ENCODE measurements at regions not wholly inside any gene's neighbourhood (a gene's known extent, or its start where the extent isn't known, plus 50 kb on each side); places are given as distances from the start of the nearest gene placed in this dataset.

GRCh38 chr2:16522031-16522831 lies 143.4 kb downstream of the CYRIA start:
- Histone ChIP-seq H3K27ac (no peak overlapping the region), H3K36me3 (no peaks in the 10 kb centered on the region), H3K4me1 (no peaks in the 10 kb centered on the region), H3K9me3 (no peaks in the 10 kb centered on the region), H3K27me3 (replicated peaks in 1 of 7) (peaks cover 0 to 23% (median 0%) of the 10 kb centered on the region in 7 donors), H3K4me3 (no peak overlapping the region)
- no peak for DNase-seq
- TF ChIP-seq POLR2AphosphoS5 (IDR thresholded peaks at IDR 0.05) (no peak), CTCF (IDR thresholded peaks at IDR 0.05 in 8 of 11, conservative IDR thresholded peaks at IDR 0.05 in 3 of 11) (no peak), POLR2A (IDR thresholded peaks at IDR 0.05) (no peak)
- 74 to 86% (median 80%) methylated on average over 13 of the region's 13 CpGs for WGBS, 5 donors
- intact Hi-C loops (cut with DNase I; ENCODE audit: low total_unique reads), result no loop called here

- TF ChIP-seq CTCF (IDR thresholded peaks at IDR 0.05 in 8 of 11, conservative IDR thresholded peaks at IDR 0.05 in 3 of 11) (no peak), POLR2AphosphoS5 (IDR thresholded peaks at IDR 0.05) (no peak), POLR2A (IDR thresholded peaks at IDR 0.05) (no peak)
- H3K4me1 ChIP-seq, result no peaks in the 10 kb centered on the region
- no peak overlapping the region for H3K27ac ChIP-seq
- H3K9me3 ChIP-seq, result no peaks in the 10 kb centered on the region
- no peak overlapping the region for H3K4me3 ChIP-seq
- H3K27me3 ChIP-seq (replicated peaks in 1 of 7), result peaks cover 0 to 21% (median 0%) of the 10 kb centered on the region in 7 donors
- intact Hi-C loops (cut with DNase I; ENCODE audit: low total_unique reads), result no loop called here
- no peak for DNase-seq
- H3K36me3 ChIP-seq, result no peaks in the 10 kb centered on the region
- 0 to 33% (median 0%) methylated on average over 1 of the region's 1 CpG for WGBS, 5 donors
These were observed 144.7 kb downstream of the CYRIA start for GRCh38 chr2:16520891-16521290.

- TF ChIP-seq POLR2A (IDR thresholded peaks at IDR 0.05) (no peak), CTCF (IDR thresholded peaks at IDR 0.05 in 8 of 11, conservative IDR thresholded peaks at IDR 0.05 in 3 of 11) (no peak), POLR2AphosphoS5 (IDR thresholded peaks at IDR 0.05) (no peak)
- Histone ChIP-seq H3K36me3 (no peaks in the 10 kb centered on the region), H3K4me1 (no peaks in the 10 kb centered on the region), H3K9me3 (no peaks in the 10 kb centered on the region), H3K27ac (no peak overlapping the region), H3K4me3 (no peak overlapping the region), H3K27me3 (replicated peaks in 1 of 7) (peaks cover 0 to 30% (median 0%) of the 10 kb centered on the region in 7 donors)
- no peak for DNase-seq
- 66 to 83% (median 75%) methylated on average over 4 of the region's 4 CpGs for WGBS, 5 donors
- intact Hi-C loops (cut with DNase I; ENCODE audit: low total_unique reads), result no loop called here
These were observed 149.9 kb downstream of the CYRIA start for GRCh38 chr2:16515696-16516095.

- no peak overlapping the region for H3K4me3 ChIP-seq
- intact Hi-C loops (cut with DNase I; ENCODE audit: low total_unique reads), result no loop called here
- H3K9me3 ChIP-seq, result no peaks in the 10 kb centered on the region
- H3K4me1 ChIP-seq, result peaks cover 0 to under 1% (median 0%) of the 10 kb centered on the region in 6 donors
- TF ChIP-seq POLR2A (IDR thresholded peaks at IDR 0.05) (no peak), CTCF (IDR thresholded peaks at IDR 0.05 in 8 of 11, conservative IDR thresholded peaks at IDR 0.05 in 3 of 11) (no peak), POLR2AphosphoS5 (IDR thresholded peaks at IDR 0.05) (no peak)
- no peak overlapping the region for H3K27ac ChIP-seq
- H3K36me3 ChIP-seq, result no peaks in the 10 kb centered on the region
- peaks cover 0 to 50% (median 13%) of the 10 kb centered on the region in 7 donors for H3K27me3 ChIP-seq (replicated peaks in 1 of 7)
- WGBS, 5 donors, result 71 to 82% (median 75%) methylated on average over 2 of the region's 2 CpGs
- DNase-seq, result no peak
These were observed 152.0 kb downstream of the CYRIA start for GRCh38 chr2:16513626-16514025.
